Neural progenitor cell (in vitro differentiated cells): ENCODE measurements at regions not wholly inside any gene's neighbourhood (a gene's known extent, or its start where the extent isn't known, plus 50 kb on each side); places are given as distances from the start of the nearest gene placed in this dataset.

ENCODE experiments used
- DNase-seq: peaks from one replicate; pipeline ENCODE4 v3.0.0-alpha.2; 2016; ENCODE audit warnings: low spot score
- H2AFZ ChIP-seq: fragments of 200-600 bp; sonication (generic); replicated peaks from 2 replicates; pipeline ENCODE4 v1.6.1; 2016; ENCODE audit warnings: antibody characterized with exemption
- H3F3A ChIP-seq: fragments of 200-600 bp; sonication (generic); 2 replicates; pipeline ENCODE4 v1.6.1; 2016; ENCODE audit warnings: antibody characterized with exemption, low read depth
- H3K27ac ChIP-seq: fragments of 200-600 bp; sonication (generic); 2 replicates; pipeline ENCODE4 v1.5.1; 2016; ENCODE audit warnings: mild to moderate bottlenecking
- H3K27me3 ChIP-seq: fragments of 200-600 bp; sonication (generic); 2 replicates; pipeline ENCODE4 v1.6.1; 2016; ENCODE audit warnings: mild to moderate bottlenecking, moderate library complexity
- H3K36me3 ChIP-seq: fragments of 200-600 bp; sonication (generic); 2 replicates; pipeline ENCODE4 v1.5.1; 2016
- H3K4me1 ChIP-seq: fragments of 200-600 bp; sonication (generic); 2 replicates; pipeline ENCODE4 v1.6.1; 2016; ENCODE audit warnings: mixed run types
- H3K4me2 ChIP-seq: fragments of 200-600 bp; sonication (generic); 2 replicates; pipeline ENCODE4 v1.6.1; 2016
- H3K4me3 ChIP-seq: fragments of 200-600 bp; sonication (generic); 2 replicates; pipeline ENCODE4 v1.5.1; 2016
- H3K79me2 ChIP-seq: fragments of 200-600 bp; sonication (generic); 2 replicates; pipeline ENCODE4 v1.6.1; 2016; ENCODE audit warnings: low read depth
- H3K9ac ChIP-seq: fragments of 200-600 bp; sonication (generic); 2 replicates; pipeline ENCODE4 v1.6.1; 2016
- H3K9me3 ChIP-seq: fragments of 200-600 bp; sonication (generic); 2 replicates; pipeline ENCODE4 v1.5.1; 2016; ENCODE audit warnings: low read depth
- H4K20me1 ChIP-seq: fragments of 200-600 bp; sonication (generic); 2 replicates; pipeline ENCODE4 v1.6.1; 2016; ENCODE audit warnings: low read depth
- H3K27ac Mint-ChIP-seq: 3 replicates; pipeline ENCODE4 v1.8.0; 2021; ENCODE audit warnings: mixed read lengths
- H3K27me3 Mint-ChIP-seq: 2 replicates; pipeline ENCODE4 v1.8.0; 2022; ENCODE audit warnings: low read depth, mild to moderate bottlenecking, inconsistent platforms, moderate library complexity, mixed read lengths; ENCODE audit not compliant: insufficient read depth
- H3K36me3 Mint-ChIP-seq: 3 replicates; pipeline ENCODE4 v1.8.0; 2021; ENCODE audit warnings: mixed read lengths
- H3K4me1 Mint-ChIP-seq: 3 replicates; pipeline ENCODE4 v1.8.0; 2021; ENCODE audit warnings: mixed read lengths
- H3K4me3 Mint-ChIP-seq: 3 replicates; pipeline ENCODE4 v1.8.0; 2021; ENCODE audit warnings: mild to moderate bottlenecking, moderate library complexity, mixed read lengths
- H3K9me3 Mint-ChIP-seq: 3 replicates; pipeline ENCODE4 v1.8.0; 2020; ENCODE audit warnings: mixed read lengths
- CTCF ChIP-seq: fragments of 200-600 bp; sonication (generic); IDR thresholded peaks from 2 replicates; pipeline ENCODE4 v1.5.1; 2017; ENCODE audit warnings: antibody characterized with exemption, mild to moderate bottlenecking
- EZH2 ChIP-seq: fragments of 200-600 bp; sonication (generic); IDR thresholded peaks from 2 replicates; pipeline ENCODE4 v1.6.1; 2017; ENCODE audit warnings: antibody characterized with exemption, mild to moderate bottlenecking, moderate library complexity
- EZH2phosphoT487 ChIP-seq: fragments of 200-600 bp; sonication (generic); IDR thresholded peaks from 2 replicates; pipeline ENCODE4 v1.6.1; 2017; ENCODE audit warnings: antibody characterized with exemption

GRCh38 chr20:50427719-50428083 lies 82.5 kb upstream of the PTPN1 start:
- H3K9ac ChIP-seq, result no peak overlapping the region
- H4K20me1 ChIP-seq, result no peaks in the 10 kb centered on the region
- H3K27me3 ChIP-seq, result no peaks in the 10 kb centered on the region
- H3K4me2 ChIP-seq, result no peak overlapping the region
- H3K9me3 Mint-ChIP-seq, result no peaks in the 10 kb centered on the region
- H3K27ac ChIP-seq, result no peak overlapping the region
- no peak overlapping the region for H3K4me3 ChIP-seq
- peak overlapping the region; percentile 64 for H3K27ac Mint-ChIP-seq
- H3K36me3 ChIP-seq, result no peaks in the 10 kb centered on the region
- H3F3A ChIP-seq, result no peaks in the 10 kb centered on the region
- no peaks in the 10 kb centered on the region for H3K79me2 ChIP-seq
- peaks cover 7% of the 10 kb centered on the region for H3K4me1 ChIP-seq
- DNase-seq, result no peak
- TF ChIP-seq EZH2 (no peak), EZH2phosphoT487 (no peak), CTCF (no peak)
- H3K4me3 Mint-ChIP-seq, result no peak overlapping the region
- H3K9me3 ChIP-seq, result no peaks in the 10 kb centered on the region
- H3K4me1 Mint-ChIP-seq, result peaks cover 5% of the 10 kb centered on the region
- peak overlapping the region; percentile 6 for H2AFZ ChIP-seq
- H3K36me3 Mint-ChIP-seq, result no peaks in the 10 kb centered on the region
- peaks cover 6% of the 10 kb centered on the region for H3K27me3 Mint-ChIP-seq

GRCh38 chr20:50428097-50428828 lies 81.9 kb upstream of the PTPN1 start:
- no peak overlapping the region for H2AFZ ChIP-seq
- H3K27ac ChIP-seq, result no peak overlapping the region
- Mint-ChIP-seq H3K27ac (no peak overlapping the region), H3K4me1 (peaks cover 8% of the 10 kb centered on the region), H3K9me3 (no peaks in the 10 kb centered on the region), H3K36me3 (no peaks in the 10 kb centered on the region), H3K4me3 (no peak overlapping the region), H3K27me3 (peaks cover 8% of the 10 kb centered on the region)
- no peak for DNase-seq
- H3K4me3 ChIP-seq, result no peak overlapping the region
- no peak overlapping the region for H3K9ac ChIP-seq
- H3K27me3 ChIP-seq, result no peaks in the 10 kb centered on the region
- H4K20me1 ChIP-seq, result no peaks in the 10 kb centered on the region
- no peaks in the 10 kb centered on the region for H3K79me2 ChIP-seq
- peaks cover 7% of the 10 kb centered on the region for H3K4me1 ChIP-seq
- no peaks in the 10 kb centered on the region for H3F3A ChIP-seq
- no peaks in the 10 kb centered on the region for H3K36me3 ChIP-seq
- TF ChIP-seq EZH2 (no peak), EZH2phosphoT487 (no peak), CTCF (no peak)
- H3K4me2 ChIP-seq, result no peak overlapping the region
- H3K9me3 ChIP-seq, result no peaks in the 10 kb centered on the region

- no peak overlapping the region for H2AFZ ChIP-seq
- no peaks in the 10 kb centered on the region for H3K9me3 ChIP-seq
These were observed 80.8 kb upstream of the PTPN1 start for GRCh38 chr20:50429412-50429811.

More at GRCh38 chr20:50429412-50429811, 80.8 kb upstream of the PTPN1 start:
- Mint-ChIP-seq H3K27ac (no peak overlapping the region), H3K4me3 (no peak overlapping the region), H3K4me1 (peaks cover 12% of the 10 kb centered on the region), H3K27me3 (peaks cover 10% of the 10 kb centered on the region), H3K36me3 (no peaks in the 10 kb centered on the region), H3K9me3 (no peaks in the 10 kb centered on the region)
- Histone ChIP-seq H3K4me3 (no peak overlapping the region), H3K27me3 (no peaks in the 10 kb centered on the region), H3K4me1 (peaks cover 7% of the 10 kb centered on the region), H3K4me2 (no peak overlapping the region), H3K36me3 (no peaks in the 10 kb centered on the region), H3K9ac (no peak overlapping the region), H3K79me2 (no peaks in the 10 kb centered on the region), H4K20me1 (no peaks in the 10 kb centered on the region), H3K27ac (no peak overlapping the region), H3F3A (no peaks in the 10 kb centered on the region)
- TF ChIP-seq EZH2 (no peak), CTCF (no peak), EZH2phosphoT487 (no peak)
- DNase-seq, result no peak
